Sigmoid colon (tissue), 4 donors: ENCODE measurements at regions not wholly inside any gene's neighbourhood (a gene's known extent, or its start where the extent isn't known, plus 50 kb on each side); places are given as distances from the start of the nearest gene placed in this dataset.

Experiments
- CTCF ChIP-seq, 4 experiments: fragments of 450-650 bp in 3 of 4; fragments of 200-600 bp in 1 of 4; IDR thresholded peaks; one replicate each; pipeline ENCODE4 v1.5.1; 2016 to 2019; ENCODE audit warnings: antibody characterized with exemption in 4 of 4, mild to moderate bottlenecking in 3 of 4, moderate library complexity in 2 of 4
- POLR2A ChIP-seq, 2 donors: fragments of 450-650 bp; IDR thresholded peaks; one replicate each; pipeline ENCODE4 v1.6.1; 2016; ENCODE audit warnings: antibody characterized with exemption in 2 of 2, mild to moderate bottlenecking in 2 of 2, moderate library complexity in 2 of 2
- POLR2AphosphoS5 ChIP-seq, 4 donors: sonication (generic); formaldehyde crosslinking; IDR thresholded peaks; one replicate each; pipeline ENCODE4 v1.6.1; 2017; ENCODE audit warnings: antibody characterized with exemption in 4 of 4

- TF ChIP-seq CTCF (IDR thresholded peaks at IDR 0.05) (no peak), POLR2AphosphoS5 (IDR thresholded peaks at IDR 0.05) (no peak), POLR2A (IDR thresholded peaks at IDR 0.05) (no peak)
Observed at GRCh38 chr7:131808736-131809135, 252.3 kb upstream of the PODXL start.
